GM04503 (cell line): ENCODE measurements at regions not wholly inside any gene's neighbourhood (a gene's known extent, or its start where the extent isn't known, plus 50 kb on each side); places are given as distances from the start of the nearest gene placed in this dataset.
A peak's percentile ranks its signal among the peaks of the same experiment; 100 is the strongest.
"Not testable (repeated sequence)": the region's sequence is repeated elsewhere in the genome, so short reads cannot be mapped to it uniquely, and the experiment has no call there.

ENCODE experiments used
- DNase-seq: peaks from one replicate; pipeline ENCODE4 v3.0.0-alpha.2; 2012; ENCODE audit warnings: low read depth

GRCh38 chr4:126136922-126137781, 822.4 kb downstream of the FAT4 start:
- no peak for DNase-seq

- DNase-seq = no peak
Measured at GRCh38 chr4:126137782-126138170, 823.0 kb downstream of the FAT4 start.

- DNase-seq = peak; percentile 15
Measured at GRCh38 chr4:126144543-126145237, 829.9 kb downstream of the FAT4 start.

- DNase-seq = no peak
Measured at GRCh38 chr4:126168484-126168883, 853.7 kb downstream of the FAT4 start.

- no peak for DNase-seq
Measured at GRCh38 chr4:126172126-126172525, 857.4 kb downstream of the FAT4 start.

GRCh38 chr4:126174627-126175026, 859.9 kb downstream of the FAT4 start:
- DNase-seq = no peak

GRCh38 chr4:126180642-126181041, 865.9 kb downstream of the FAT4 start:
- DNase-seq = no peak

GRCh38 chr4:126182336-126182735, 867.6 kb downstream of the FAT4 start:
- DNase-seq = no peak

GRCh38 chr4:126182786-126183185, 868.0 kb downstream of the FAT4 start:
- DNase-seq = no peak

- no peak for DNase-seq
Measured at GRCh38 chr4:126183206-126183605, 868.5 kb downstream of the FAT4 start.

- no peak for DNase-seq
Measured at GRCh38 chr4:126191536-126191935, 876.8 kb downstream of the FAT4 start.

- DNase-seq = no peak
Measured at GRCh38 chr4:126192506-126192905, 877.8 kb downstream of the FAT4 start.

GRCh38 chr4:126201251-126202138, 886.7 kb downstream of the FAT4 start:
- DNase-seq = not testable (repeated sequence)

- DNase-seq = no peak
Measured at GRCh38 chr4:126202226-126202625, 887.5 kb downstream of the FAT4 start.

GRCh38 chr4:126207910-126208309, 893.2 kb downstream of the FAT4 start:
- DNase-seq = no peak

- DNase-seq = no peak
Measured at GRCh38 chr4:126209147-126209546, 894.4 kb downstream of the FAT4 start.

GRCh38 chr4:126213996-126214395, 899.2 kb downstream of the FAT4 start:
- no peak for DNase-seq

GRCh38 chr4:126215759-126216158, 901.0 kb downstream of the FAT4 start:
- no peak for DNase-seq

- DNase-seq = no peak
Measured at GRCh38 chr4:126216611-126217010, 901.9 kb downstream of the FAT4 start.

- no peak for DNase-seq
Measured at GRCh38 chr4:126221282-126221681, 906.5 kb downstream of the FAT4 start.

GRCh38 chr4:126221717-126222340, 907.1 kb downstream of the FAT4 start:
- DNase-seq = no peak
